SK-N-SH (cell line): ENCODE measurements at regions not wholly inside any gene's neighbourhood (a gene's known extent, or its start where the extent isn't known, plus 50 kb on each side); places are given as distances from the start of the nearest gene placed in this dataset.

Source experiments
- CTCF ChIA-PET: fragments of 300-600, 350-600 bp; formaldehyde crosslinking; extraction: SDS; loops from one replicate; lab custom pipeline; 2021; lab: Yijun Ruan, JAX
- POLR2A ChIA-PET: fragments of 350-600 bp; sonication (Branson Sonifier 250); formaldehyde crosslinking; extraction: SDS; loops from one replicate; lab custom pipeline; 2020; ENCODE audit warnings: antibody characterized with exemption, inconsistent platforms; lab: Yijun Ruan, JAX
- DNase-seq: peaks from one replicate; pipeline ENCODE4 v3.0.0; 2012
- H2AFZ ChIP-seq: fragments of 200-600 bp; sonication (generic); 2 replicates; pipeline ENCODE4 v1.8.1; 2016; ENCODE audit warnings: antibody characterized with exemption, mild to moderate bottlenecking, low read depth
- H3F3A ChIP-seq: fragments of 200-600 bp; sonication (generic); replicated peaks from 2 replicates; pipeline ENCODE3; 2016; ENCODE audit warnings: antibody characterized with exemption, mild to moderate bottlenecking; ENCODE audit not compliant: insufficient read depth
- H3K27ac ChIP-seq, 2 experiments: fragments of 200-500 bp in 1 of 2; fragments of 200-600 bp in 1 of 2; sonication (Bioruptor generic) in 1 of 2; sonication (generic), shearing (Covaris generic) in 1 of 2; 2 replicates each; pipeline versions ENCODE4 v1.5.1 to v1.6.1; 2014 to 2016; ENCODE audit warnings: low read depth in 2 of 2, inconsistent platforms in 1 of 2, low read length in 1 of 2, mild to moderate bottlenecking in 1 of 2, mixed read lengths in 1 of 2
- H3K27me3 ChIP-seq: fragments of 200-600 bp; sonication (generic), shearing (Covaris generic); 2 replicates; pipeline ENCODE4 v1.6.1; 2016; ENCODE audit warnings: mixed run types; ENCODE audit not compliant: insufficient read depth
- H3K36me3 ChIP-seq, 2 experiments: fragments of 200-500 bp in 1 of 2; fragments of 200-600 bp in 1 of 2; sonication (Bioruptor generic) in 1 of 2; sonication (generic) in 1 of 2; replicated peaks in 1 of 2; 2 replicates each; pipeline versions ENCODE3 to v1.5.1; 2014 to 2016; ENCODE audit warnings: low read length in 1 of 2, mild to moderate bottlenecking in 1 of 2; ENCODE audit not compliant: insufficient read depth in 2 of 2, control insufficient read depth in 1 of 2
- H3K4me1 ChIP-seq, 2 experiments: fragments of 200-500 bp in 1 of 2; fragments of 200-600 bp in 1 of 2; sonication (Bioruptor generic) in 1 of 2; sonication (generic), shearing (Covaris generic) in 1 of 2; 2 replicates each; pipeline versions ENCODE4 v1.5.1 to v1.6.1; 2014 to 2016; ENCODE audit warnings: low read depth in 1 of 2, low read length in 1 of 2, mixed run types in 1 of 2; ENCODE audit not compliant: insufficient read depth in 2 of 2, control insufficient read depth in 1 of 2
- H3K4me2 ChIP-seq: fragments of 200-600 bp; sonication (generic), shearing (Covaris generic); 2 replicates; pipeline ENCODE4 v1.6.1; 2017; ENCODE audit warnings: mixed run types
- H3K4me3 ChIP-seq, 2 experiments: fragments of 200-500 bp in 1 of 2; fragments of 200-600 bp in 1 of 2; sonication (Bioruptor generic) in 1 of 2; sonication (generic), shearing (Covaris generic) in 1 of 2; 2 replicates each; pipeline versions ENCODE4 v1.5.1 to v1.8.1; 2014 to 2016; ENCODE audit warnings: low read depth in 2 of 2, inconsistent platforms in 1 of 2, low read length in 1 of 2, mild to moderate bottlenecking in 1 of 2, mixed read lengths in 1 of 2, moderate library complexity in 1 of 2
- H3K79me2 ChIP-seq: fragments of 200-600 bp; sonication (generic); 2 replicates; pipeline ENCODE4 v1.8.1; 2017; ENCODE audit warnings: mild to moderate bottlenecking; ENCODE audit not compliant: insufficient read depth
- H3K9ac ChIP-seq: fragments of 200-600 bp; sonication (generic); 2 replicates; pipeline ENCODE4 v1.6.1; 2017; ENCODE audit warnings: mixed run types
- H3K9me2 ChIP-seq: fragments of 200-600 bp; sonication (generic); 2 replicates; pipeline ENCODE4 v1.6.1; 2017; ENCODE audit warnings: mixed run types
- H3K9me3 ChIP-seq: fragments of 200-600 bp; sonication (generic); 2 replicates; pipeline ENCODE4 v1.6.1; 2017; ENCODE audit warnings: mixed run types, mild to moderate bottlenecking, moderate library complexity
- H4K20me1 ChIP-seq: fragments of 200-600 bp; sonication (generic); 2 replicates; pipeline ENCODE4 v1.6.1; 2017; ENCODE audit warnings: mild to moderate bottlenecking, mixed run types; ENCODE audit not compliant: insufficient read depth
- CHD2 ChIP-seq: fragments of 150-350 bp; IDR thresholded peaks from 2 replicates; pipeline ENCODE4 v1.6.1; 2018; ENCODE audit warnings: low read length; ENCODE audit not compliant: partially characterized antibody
- EP300 ChIP-seq, 2 experiments: IDR thresholded peaks; 2 replicates each; pipeline versions ENCODE4 v1.4.0 to v1.6.1; 2012; ENCODE audit warnings: borderline replicate concordance in 1 of 2, low read depth in 1 of 2, low read length in 1 of 2
- EZH2phosphoT487 ChIP-seq: fragments of 200-600 bp; sonication (generic); IDR thresholded peaks from 2 replicates; pipeline ENCODE4 v1.6.1; 2017; ENCODE audit warnings: low read depth, mixed run types, mild to moderate bottlenecking, antibody characterized with exemption, moderate library complexity, borderline replicate concordance
- FOXM1 ChIP-seq: IDR thresholded peaks from 2 replicates; pipeline ENCODE4 v1.4.0; 2012; ENCODE audit warnings: low read depth, mild to moderate bottlenecking
- IRF3 ChIP-seq: fragments of 150-350 bp; IDR thresholded peaks from 2 replicates; pipeline ENCODE4 v1.6.1; 2016; ENCODE audit warnings: mild to moderate bottlenecking, low read depth, low read length
- NFIC ChIP-seq: IDR thresholded peaks from 2 replicates; pipeline ENCODE4 v1.4.0; 2012; ENCODE audit warnings: borderline replicate concordance
- REST ChIP-seq: IDR thresholded peaks from 2 replicates; pipeline ENCODE4 v1.6.1; 2012; ENCODE audit warnings: mild to moderate bottlenecking, low read depth, low read length, moderate library complexity
- RXRA ChIP-seq: IDR thresholded peaks from 2 replicates; pipeline ENCODE4 v1.4.0; 2012; ENCODE audit warnings: low read depth, mild to moderate bottlenecking, borderline replicate concordance
- TAF1 ChIP-seq: IDR thresholded peaks from 2 replicates; pipeline ENCODE4 v1.6.1; 2012; ENCODE audit warnings: low read depth, mild to moderate bottlenecking, low read length, moderate library complexity, borderline replicate concordance
- TEAD4 ChIP-seq: IDR thresholded peaks from 2 replicates; pipeline ENCODE4 v1.4.0; 2012; ENCODE audit warnings: mild to moderate bottlenecking, borderline replicate concordance; ENCODE audit not compliant: insufficient read depth
- USF2 ChIP-seq: fragments of 150-350 bp; IDR thresholded peaks from 2 replicates; pipeline ENCODE4 v1.6.1; 2017; ENCODE audit warnings: antibody characterized with exemption, low read length, low read depth, borderline replicate concordance
- ZBTB33 ChIP-seq: IDR thresholded peaks from 2 replicates; pipeline ENCODE4 v1.4.0; 2012; ENCODE audit warnings: low read depth, borderline replicate concordance
- WGBS: methylation state at CpG from one replicate; pipeline ENCODE4 v1.1.6; 2017; ENCODE audit warnings: low lambda C conversion rate; 5-methylcytosine and 5-hydroxymethylcytosine counted together

GRCh38 chr18:55877321-55877720 lies 289.3 kb upstream of the TCF4 start:
- Histone ChIP-seq H3K36me3 (no peaks in the 10 kb centered on the region), H3K4me1 (peaks cover 0 to 4% of the 10 kb centered on the region in 2 experiments; a peak in 2 of 4 replicates), H3K27me3 (no peaks in the 10 kb centered on the region), H3K9ac (no peak overlapping the region), H4K20me1 (no peaks in the 10 kb centered on the region), H3K9me2 (no peaks in the 10 kb centered on the region), H3K4me2 (no peak overlapping the region), H3K27ac (no peak overlapping the region), H3F3A (no peaks in the 10 kb centered on the region), H3K4me3 (no peak overlapping the region), H3K9me3 (no peaks in the 10 kb centered on the region), H2AFZ (no peak overlapping the region), H3K79me2 (no peaks in the 10 kb centered on the region)
- ChIA-PET POLR2A (no interaction called here), CTCF (no interaction called here)
- 85% methylated on average over 1 of the region's 1 CpG for WGBS
- no peak for TF ChIP-seq USF2
- TF ChIP-seq IRF3, result no peak
- no peak for TF ChIP-seq FOXM1
- no peak for TF ChIP-seq RXRA
- no peak for TF ChIP-seq TAF1
- TF ChIP-seq NFIC, result no peak
- no peak for TF ChIP-seq EP300 (IDR thresholded peaks at IDR 0.05; ENCODE audit: borderline replicate concordance in 1 of 2, low read depth in 1 of 2, low read length in 1 of 2)
- no peak for TF ChIP-seq ZBTB33
- TF ChIP-seq TEAD4, result no peak
- no peak for TF ChIP-seq EZH2phosphoT487
- DNase-seq, result no peak

GRCh38 chr18:55876254-55876653 lies 288.3 kb upstream of the TCF4 start:
- ChIA-PET POLR2A (no interaction called here), CTCF (interaction anchor here (1.6 kb wide), 1 partner anchor 700 kb away, joined by 3 read pairs; no protein-coding TSS in a partner anchor)
- 77% methylated on average over 2 of the region's 2 CpGs for WGBS
- H3K36me3 ChIP-seq, result no peaks in the 10 kb centered on the region
- H3F3A ChIP-seq, result no peaks in the 10 kb centered on the region
- H4K20me1 ChIP-seq, result no peaks in the 10 kb centered on the region
- no peak overlapping the region for H2AFZ ChIP-seq
- no peaks in the 10 kb centered on the region for H3K9me3 ChIP-seq
- H3K4me1 ChIP-seq, result peaks cover 0 to 4% of the 10 kb centered on the region in 2 experiments; a peak in 2 of 4 replicates
- H3K9ac ChIP-seq, result no peak overlapping the region
- no peaks in the 10 kb centered on the region for H3K27me3 ChIP-seq
- H3K9me2 ChIP-seq, result no peaks in the 10 kb centered on the region
- H3K27ac ChIP-seq, result no peak overlapping the region
- H3K79me2 ChIP-seq, result no peaks in the 10 kb centered on the region
- no peak for DNase-seq
- no peak overlapping the region for H3K4me3 ChIP-seq
- H3K4me2 ChIP-seq, result no peak overlapping the region
- TF ChIP-seq RXRA (no peak), REST (no peak), CHD2 (no peak), EZH2phosphoT487 (no peak)
- TF ChIP-seq, all 33 proteins: peak for 0
